HG02938 (cell line): ENCODE measurements at regions not wholly inside any gene's neighbourhood (a gene's known extent, or its start where the extent isn't known, plus 50 kb on each side); places are given as distances from the start of the nearest gene placed in this dataset.

Source experiments
- ATAC-seq: cut with Tn5 transposase; IDR thresholded peaks from one replicate; pipeline ENCODE4 v1.9.1; 2021; ENCODE audit warnings: mild to moderate bottlenecking, moderate library complexity; ENCODE audit not compliant: unreplicated experiment

DNA sequence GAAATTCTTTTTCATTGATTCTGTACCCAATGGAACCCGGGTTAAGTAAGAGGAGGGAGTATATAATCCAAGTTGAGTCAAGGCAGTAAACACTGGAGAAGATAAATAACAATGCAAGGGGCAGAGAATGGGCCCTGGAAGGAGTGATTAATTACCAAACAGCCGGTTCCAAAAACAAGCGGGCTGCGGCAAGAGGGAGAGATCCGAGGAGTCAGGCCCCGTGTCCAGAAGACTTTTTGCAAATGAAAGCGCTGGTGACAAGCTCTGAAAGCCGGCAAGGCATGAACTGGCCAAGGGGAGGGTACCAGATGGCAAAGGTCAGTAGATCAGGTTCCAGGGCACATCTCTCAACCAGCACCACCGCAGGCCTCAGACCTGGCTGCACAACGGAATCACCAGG lies 294.9 kb downstream of the BCOR start:
- no peak for ATAC-seq

DNA sequence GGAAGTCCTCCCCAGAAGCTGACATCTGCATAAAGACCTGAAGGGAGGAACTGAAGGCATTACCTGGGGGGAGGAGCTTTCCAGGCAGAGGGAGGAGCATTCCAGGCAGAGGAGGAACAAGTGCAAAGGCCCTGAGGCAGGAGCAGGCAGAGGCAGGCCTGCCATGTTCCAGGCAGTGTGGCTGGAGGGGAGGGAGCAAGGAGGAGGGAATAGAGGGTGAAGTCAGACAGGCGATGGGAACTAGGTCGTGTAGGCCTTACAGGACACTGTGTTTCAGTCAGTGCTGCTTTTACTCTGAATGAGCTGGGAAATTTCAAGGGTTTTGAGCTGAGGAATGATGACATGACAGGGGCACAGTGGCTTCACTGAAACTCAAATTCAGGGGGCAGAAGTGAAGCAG lies 292.7 kb downstream of the BCOR start:
- ATAC-seq = no peak

DNA sequence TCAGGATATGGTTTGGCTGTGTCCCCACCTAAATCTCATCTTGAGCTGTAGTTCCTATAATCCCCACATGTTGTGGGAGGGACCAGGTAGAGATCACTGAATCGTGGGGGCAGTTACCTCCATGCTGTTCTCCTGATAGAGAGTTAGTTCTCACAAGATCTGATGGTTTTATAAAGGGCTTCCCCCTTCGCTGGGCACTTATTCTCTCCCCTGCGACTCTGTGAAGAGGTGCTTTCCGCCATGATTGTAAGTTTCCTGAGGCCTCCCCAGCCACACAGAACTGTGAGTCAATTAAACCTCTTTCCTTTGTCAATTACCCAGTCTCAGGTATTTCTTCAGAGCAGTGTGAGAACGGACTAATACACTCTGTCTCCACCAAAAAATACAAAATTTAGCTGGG lies 291.9 kb downstream of the BCOR start:
- no peak for ATAC-seq

DNA sequence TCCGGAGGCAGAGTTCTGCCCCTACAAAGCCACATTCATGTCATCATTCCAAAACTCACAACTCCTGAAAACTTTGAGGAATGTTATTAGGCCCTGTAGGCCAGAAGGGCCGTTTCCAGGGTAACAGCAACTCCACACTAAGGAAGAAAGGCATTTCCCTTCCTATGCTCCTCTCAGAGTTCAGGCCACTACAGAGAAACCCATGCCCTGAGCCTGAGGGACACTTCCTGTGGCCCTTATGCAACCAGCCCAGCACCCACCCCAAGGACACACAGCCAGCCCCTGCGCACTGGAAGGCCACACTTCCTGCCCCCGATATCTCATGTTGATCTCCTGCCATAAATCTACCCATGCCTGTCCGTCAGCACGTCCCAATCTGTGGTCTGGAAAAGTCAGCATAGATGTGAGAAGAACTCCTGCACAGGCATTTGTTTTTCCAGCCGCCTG lies 289.3 kb downstream of the BCOR start:
- no peak for ATAC-seq

DNA sequence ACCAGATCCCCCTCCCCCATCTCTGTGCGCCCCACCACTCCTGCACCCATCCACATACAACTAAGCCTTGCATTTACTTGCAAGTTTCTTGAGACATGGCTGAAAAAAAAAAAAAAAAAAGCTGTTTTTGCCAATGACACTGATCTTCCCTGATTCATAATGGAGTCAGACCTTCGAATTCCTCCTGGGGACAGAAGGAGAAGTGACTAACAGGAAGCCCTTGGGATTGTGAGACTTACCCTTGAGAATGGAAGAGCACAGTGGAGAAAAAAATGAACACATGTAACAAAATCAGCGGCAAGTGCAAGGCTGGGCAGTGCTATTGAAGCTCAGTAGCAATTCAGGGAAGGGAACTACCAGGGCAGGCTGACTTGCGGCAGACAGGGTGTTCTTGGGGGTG lies 288.4 kb downstream of the BCOR start:
- no peak for ATAC-seq

DNA sequence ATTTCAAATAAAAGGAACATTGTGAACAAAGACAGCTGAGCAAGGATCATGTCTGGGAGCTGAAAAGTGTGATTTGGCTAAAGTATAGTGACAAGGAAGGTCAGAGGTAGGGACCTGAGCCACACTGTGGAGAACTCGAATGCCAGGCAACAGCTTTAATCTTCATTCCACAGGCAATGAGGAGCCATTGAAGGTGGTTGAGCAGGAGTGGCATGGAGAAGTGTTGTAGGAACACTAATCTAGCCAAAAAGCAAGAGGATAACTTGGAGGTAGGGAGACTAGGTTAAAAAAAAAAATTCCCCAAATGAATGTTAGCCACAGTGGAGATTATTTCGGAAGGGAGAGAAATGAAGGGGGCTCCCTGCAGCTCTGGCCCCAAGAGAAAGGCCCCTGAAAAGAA lies 286.9 kb downstream of the BCOR start:
- ATAC-seq = no peak

DNA sequence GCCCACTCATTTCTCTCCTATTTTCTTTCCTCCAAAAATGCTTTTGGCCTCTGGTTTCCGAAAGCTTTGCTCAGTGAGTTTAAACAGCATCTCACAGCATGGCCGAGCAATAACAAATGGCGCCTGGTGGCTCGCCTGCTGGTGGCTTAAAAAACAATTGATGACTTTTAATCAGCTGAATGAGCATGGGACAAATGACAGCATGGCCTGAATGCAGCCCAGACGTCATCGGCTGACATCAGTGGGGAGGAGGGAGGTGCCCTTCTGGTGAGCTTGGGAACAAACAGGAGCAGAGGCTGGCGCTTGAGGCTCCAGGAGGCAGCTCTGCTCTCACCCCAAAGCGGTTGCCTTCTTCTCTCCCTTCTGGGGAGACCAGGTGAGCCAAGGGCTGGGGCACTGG lies 286.4 kb downstream of the BCOR start:
- no peak for ATAC-seq

DNA sequence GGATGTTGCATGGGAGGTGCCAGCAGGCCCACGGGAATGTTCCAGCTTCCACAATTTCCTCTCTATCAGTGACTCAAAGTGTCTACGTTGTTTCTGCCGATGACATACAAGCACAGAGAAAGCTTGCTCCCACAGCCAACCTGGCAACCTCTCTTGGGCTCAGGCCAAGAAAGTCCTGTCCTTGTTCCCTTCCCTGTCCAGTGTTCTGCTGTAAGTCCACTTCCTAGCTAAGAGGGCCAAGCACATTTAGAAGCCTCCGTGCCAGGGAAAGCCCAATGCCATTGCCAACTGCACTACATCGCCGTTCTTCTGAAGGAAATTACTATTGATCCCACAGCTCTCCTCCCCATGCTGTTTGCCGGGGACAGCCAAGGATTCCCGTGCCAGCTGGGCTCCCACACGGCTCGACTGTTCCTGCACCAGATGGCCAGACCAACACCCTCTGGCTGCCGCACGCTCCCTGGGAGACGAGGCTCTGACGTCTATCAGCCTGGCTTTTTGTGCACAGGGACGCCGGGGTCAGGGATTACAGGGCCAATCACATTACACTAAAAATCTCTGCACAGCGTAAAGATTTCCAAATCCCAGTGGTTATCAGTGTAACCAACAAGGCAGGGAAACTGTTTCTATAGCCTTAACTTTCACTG lies 284.0 kb downstream of the BCOR start:
- no peak for ATAC-seq

DNA sequence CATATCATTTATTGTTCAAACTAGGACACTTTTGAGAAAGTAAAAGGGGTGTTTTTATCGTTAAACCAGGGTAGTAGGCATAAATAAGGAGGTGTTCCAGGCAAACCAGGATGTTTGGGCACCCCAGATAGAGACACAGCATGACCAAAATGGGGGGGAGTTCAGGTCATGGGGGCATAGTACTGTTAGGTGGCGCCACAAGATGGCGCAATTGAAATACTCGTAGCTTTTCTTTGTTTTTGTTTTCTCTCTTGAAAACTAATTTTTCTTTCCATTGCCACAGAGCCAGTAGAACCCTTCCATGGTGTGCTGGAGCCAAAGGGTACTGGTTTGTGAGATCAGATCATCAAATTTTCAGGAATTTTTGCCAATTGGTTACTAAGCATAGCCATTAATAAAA lies 283.4 kb downstream of the BCOR start:
- no peak for ATAC-seq

DNA sequence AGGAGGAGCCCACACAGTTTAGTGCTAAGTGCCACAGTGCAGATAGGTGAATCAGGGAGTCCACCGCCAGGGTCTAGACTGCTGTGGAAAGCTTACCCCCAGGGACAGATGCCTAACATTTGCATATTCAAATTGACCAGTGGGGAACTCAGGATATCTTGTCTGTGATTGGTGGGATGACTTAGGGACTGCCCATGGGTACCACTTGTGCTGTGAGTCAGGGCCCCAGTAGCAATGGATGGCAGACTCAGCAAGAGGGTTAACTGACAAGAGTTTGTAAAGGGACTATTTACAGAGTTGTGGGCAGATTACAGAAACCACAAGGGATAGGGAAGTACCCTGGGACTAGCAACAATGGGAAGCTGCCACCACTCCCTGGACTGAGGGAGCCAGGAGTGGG lies 282.1 kb downstream of the BCOR start:
- ATAC-seq = no peak

DNA sequence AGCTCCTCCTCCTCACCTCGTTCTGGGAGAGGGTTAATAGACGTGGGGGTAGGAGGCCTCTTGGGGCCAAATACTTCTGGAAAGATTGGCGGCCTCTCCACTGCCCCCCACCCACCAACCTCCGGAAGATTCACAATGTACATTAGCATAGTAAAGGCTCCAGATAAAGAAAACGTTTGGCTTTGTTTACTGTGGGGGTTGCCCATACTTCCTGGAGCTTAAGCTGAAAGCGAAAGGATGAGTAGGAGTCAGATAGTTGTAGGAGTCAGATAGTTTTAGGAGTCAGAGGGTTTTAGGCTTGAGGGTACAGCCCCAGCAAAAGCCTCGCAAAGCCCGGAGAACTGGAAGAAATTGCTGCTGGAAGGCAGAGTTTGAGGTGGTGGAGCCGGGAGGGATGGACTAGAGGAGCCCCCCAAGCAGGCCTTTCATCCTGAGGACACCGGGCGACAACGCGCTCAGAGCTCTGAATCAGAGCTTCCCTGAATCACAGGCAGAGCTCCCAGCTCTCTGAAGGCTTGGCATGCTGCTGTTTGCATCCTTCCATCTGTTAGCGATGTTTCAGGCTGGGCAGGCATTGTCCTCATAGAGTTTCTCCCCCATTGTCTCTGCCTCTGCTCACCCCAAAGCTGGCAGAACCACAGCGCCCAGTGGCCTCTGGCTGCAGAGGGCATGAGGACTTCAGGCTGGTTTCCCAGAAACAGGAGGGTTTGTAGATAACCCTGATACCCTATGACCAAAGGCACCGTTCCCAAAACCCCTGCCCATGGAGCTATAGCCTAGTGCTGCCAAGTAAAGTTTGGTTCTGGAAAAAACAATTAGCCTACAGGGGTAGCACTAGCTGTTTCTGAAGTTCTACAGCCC lies 280.7 kb downstream of the BCOR start:
- no peak for ATAC-seq

DNA sequence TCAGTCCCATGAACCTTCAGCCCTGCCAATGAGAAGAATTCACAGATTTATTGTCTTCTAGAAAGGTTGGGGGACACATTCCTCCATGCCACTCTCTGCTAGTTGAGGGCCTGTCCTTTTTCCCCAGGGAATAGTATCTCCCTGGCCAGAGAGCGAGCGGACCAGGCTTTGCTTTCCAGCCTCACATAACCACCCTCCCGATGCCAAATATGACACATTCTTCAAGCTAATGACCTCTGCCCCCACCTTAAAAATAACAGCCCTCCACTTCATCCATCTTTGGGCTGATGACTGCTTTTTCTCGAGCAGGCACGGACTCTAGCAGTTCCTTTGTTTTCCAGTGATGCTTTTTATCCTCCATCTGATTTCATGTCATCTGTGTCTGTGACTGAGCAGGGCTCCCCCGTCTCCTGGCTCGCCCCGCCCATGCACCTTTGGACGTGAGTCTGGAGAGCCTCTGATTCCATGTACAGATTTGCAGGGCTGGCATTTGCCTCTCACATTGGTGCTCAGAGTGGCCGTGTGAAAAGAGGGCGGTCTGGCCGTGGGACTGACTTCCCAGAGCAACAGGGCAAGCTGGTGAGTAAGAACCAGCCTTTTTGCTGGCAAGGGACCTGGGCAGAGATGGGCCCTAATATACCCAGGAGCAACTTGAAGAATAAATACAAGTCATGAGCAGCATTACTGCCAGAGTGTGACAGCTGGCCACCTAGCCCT lies 279.8 kb downstream of the BCOR start:
- no peak for ATAC-seq

DNA sequence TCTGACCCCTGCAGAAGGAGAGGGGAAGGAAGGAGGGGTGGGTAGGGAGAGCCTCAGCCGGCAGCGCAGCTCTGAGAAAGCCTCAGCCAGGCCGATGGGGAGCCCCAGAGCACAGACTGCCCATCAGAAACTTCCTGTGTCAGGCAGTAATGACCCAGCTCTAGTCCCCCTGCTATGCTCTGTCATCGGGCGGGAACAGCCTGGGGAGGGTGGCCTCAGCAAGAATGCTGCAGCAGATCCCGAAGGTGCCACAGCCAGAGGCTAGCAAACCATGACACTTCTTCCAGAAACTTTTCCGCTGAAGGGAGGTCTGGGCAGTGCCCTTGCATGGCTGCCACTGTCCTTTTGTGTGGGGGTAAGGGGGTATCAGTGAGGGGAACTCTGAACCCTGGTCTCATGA lies 279.0 kb downstream of the BCOR start:
- ATAC-seq = no peak

DNA sequence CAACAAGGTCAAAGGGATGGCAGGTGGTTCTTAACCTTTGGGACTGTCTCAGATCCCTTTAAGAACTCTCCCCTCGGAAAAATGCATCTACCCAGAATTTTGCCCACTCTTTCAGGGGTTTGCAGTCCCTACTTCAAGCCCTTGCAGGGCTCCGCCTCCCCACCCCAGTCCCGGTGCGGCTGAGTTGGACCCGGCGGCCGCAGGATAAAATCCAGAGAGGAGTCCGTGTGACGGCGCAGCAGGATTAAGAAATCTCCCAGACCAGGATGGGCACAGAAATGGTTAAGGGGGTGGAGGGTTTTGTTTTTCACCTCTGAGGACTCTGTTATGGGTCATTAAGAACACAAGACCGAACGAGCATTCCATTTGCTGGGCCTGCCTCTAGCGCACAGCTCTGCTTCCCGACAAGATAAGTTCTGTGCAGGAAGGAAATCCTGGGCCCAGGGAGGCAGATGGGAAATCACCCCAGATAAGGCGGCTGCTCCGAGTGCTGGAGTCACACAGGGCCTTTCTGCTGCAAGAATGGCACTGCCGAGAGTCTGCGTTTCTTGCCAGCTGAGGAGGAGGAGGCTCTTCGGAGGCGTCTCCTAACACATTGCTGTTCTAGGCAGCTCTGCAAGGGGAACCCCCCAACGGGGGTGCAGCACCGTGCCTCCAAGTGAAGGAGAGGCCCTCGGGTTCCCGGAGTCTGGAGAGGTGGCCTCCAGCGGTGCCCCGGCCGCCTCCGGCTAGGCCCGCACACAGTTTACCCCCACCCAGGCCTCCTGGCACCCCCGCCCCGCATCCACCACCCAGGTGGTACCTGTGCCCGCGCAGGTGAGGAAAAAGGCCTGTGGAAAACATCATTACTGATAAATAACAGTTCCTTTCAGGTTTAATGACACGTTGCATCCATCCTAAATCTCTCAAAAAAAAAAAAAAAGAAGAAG lies 277.6 kb downstream of the BCOR start:
- no peak for ATAC-seq

DNA sequence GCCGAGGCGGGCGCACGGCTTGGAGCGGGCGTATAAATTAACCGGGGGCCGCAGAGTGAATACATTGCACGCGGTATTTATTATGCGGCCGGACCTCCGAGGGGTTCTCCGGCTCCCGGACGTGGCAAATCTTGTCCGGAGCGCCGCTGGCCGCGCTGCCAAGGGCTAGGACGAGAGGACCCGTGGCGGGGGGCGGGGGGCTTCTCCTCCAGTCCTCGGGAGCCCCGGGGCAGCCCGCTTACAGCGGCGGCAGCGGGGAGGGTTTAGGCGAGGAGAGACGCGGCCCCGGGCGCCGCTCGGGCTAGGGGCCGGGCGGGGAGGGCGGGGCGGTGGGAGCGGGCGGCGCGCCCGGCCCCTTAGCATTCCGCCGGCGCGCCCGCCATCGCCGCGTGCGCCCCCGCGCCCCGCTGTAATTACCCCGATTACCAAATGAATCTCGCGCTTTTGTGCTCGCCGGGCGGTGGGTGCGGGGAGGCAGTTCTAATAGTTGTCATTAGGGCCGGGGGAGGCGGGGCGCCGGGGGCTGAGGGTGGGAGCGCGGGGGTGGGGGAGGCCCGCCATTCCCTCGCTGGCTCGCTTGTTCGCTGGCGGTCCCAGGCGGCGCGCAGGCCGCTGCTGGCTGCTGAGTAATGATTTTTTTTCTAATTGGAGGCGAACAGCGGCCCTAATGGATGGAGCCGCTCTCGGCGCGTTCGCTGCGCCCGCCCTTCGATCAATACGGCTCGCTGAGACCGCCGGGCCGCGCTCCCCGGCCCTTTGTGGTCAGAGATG lies 276.6 kb downstream of the BCOR start:
- no peak for ATAC-seq

DNA sequence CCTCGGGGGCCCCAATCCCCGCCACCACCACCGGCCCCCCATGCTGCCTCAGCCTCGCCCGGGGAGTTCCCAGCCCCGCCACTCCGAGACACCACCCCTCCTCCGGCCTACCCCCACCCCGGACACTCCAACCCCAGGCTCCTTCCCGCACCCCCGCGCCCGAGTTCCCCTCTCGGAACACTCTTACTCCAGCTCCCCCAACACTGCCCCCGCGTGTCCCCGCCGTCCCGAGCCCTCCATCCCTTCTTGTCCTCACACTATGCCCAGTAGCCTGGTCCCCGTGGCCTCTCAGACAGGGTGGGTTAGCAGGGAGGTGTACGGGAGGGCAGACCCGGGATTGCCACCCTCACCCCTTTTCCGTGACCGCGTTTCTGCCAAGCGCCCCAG lies 276.1 kb downstream of the BCOR start:
- no peak for ATAC-seq

DNA sequence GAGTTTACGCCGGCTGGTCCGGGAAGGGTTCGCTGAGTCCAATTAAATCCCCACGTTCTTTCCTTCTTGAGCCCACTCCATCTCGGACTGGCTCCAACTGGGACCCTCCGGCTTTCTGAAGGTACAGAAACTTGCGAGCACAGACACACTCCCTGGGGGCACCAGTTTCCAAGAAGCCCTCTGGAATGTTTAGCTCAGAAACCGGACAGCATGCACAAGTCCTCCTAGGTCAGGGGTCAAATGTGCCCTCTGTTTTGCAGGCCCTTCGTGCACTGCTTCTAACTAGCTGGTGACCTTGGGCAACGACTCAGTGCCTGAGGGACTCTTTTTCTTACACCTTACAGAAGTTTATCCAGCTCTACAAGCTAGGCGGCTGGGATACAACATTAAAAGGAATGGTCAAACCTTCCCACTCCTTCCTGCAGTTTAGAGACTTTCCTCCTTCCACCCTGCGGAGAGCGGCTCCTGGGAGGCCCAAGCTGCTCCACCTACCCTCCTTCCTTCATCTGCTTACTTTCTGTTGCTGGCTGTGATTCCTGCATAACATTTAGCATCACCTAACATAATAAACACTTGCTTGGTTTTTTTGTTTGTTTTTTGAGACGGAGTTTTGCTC lies 275.5 kb downstream of the BCOR start:
- ATAC-seq = no peak

DNA sequence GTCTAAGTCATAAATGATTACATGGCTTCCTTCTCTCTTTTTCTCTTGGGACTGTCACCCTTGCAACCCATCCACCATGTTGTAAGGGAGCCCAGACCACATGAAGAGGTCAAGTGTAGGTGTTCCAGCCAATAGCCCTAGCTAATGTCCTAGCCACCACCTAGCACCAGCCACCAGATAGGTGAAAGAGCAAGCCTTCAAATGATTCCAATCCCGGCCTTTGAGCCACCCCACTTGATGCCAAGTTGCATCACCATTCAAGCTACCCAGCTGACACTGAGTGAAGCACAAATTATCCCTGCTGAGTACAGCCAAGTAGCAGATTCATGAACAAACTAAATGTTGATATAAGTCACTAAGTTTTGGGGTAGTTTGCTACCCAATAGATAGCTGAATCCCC lies 274.3 kb downstream of the BCOR start:
- no peak for ATAC-seq

DNA sequence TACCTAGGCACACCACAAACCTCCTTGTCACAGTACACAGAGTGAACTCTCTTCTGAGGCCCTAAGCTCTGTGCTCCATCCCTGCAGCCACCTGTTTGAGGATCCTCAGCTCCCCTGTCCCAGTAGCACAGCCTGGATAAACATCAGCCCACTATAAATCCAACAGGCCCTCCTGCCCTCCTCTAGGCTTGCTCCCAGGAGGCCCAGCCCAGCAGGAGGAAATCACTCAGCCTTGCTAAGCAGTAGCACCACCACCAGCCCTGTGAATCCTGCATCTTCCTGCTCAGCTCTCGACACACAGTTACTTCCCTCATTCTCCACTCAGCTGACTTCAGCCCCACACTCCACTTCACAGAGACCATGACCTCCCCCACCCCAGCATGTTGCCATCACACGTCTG lies 273.9 kb downstream of the BCOR start:
- no peak for ATAC-seq
